Ovary (tissue), 3 donors: ENCODE measurements at regions not wholly inside any gene's neighbourhood (a gene's known extent, or its start where the extent isn't known, plus 50 kb on each side); places are given as distances from the start of the nearest gene placed in this dataset.

Experiments used
- EP300 ChIP-seq: sonication (generic); formaldehyde crosslinking; IDR thresholded peaks from one replicate; pipeline ENCODE4 v1.6.1; 2017; ENCODE audit warnings: antibody characterized with exemption
- POLR2A ChIP-seq: fragments of 450-650 bp; IDR thresholded peaks from one replicate; pipeline ENCODE4 v1.6.1; 2017; ENCODE audit warnings: antibody characterized with exemption, mild to moderate bottlenecking, moderate library complexity
- TF ChIP-seq, protein P1 (sequence below), 3 donors: fragments of 450-650 bp in 2 of 3; fragments of 200-600 bp in 1 of 3; IDR thresholded peaks; one replicate each; pipeline versions ENCODE4 v1.5.1 to v1.8.0; 2016 to 2022; ENCODE audit warnings: antibody characterized with exemption in 3 of 3, mild to moderate bottlenecking in 1 of 3
- donor health status: DM: no; HTN: no; CAD: no.

DNA sequence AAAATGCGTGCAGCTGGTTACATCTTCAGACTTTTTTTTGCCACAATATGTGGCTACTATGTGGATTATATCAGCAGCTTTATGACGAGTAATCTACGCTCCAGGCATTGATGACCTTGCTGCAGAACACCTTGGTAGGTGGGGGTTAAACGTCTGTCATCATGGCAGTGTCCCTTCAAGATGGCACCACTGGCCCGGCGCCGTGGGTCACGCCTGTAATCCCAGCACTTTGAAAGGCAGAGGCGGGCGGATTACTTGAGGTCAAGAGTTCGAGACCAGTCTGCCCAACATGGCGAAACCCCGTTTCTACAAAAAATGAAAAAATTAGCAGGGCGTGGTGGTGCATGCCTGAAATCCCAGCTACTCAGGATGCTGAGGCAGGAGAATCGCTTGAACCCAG, 177.5 kb downstream of the AEBP2 start:
- TF ChIP-seq, protein P1, sequence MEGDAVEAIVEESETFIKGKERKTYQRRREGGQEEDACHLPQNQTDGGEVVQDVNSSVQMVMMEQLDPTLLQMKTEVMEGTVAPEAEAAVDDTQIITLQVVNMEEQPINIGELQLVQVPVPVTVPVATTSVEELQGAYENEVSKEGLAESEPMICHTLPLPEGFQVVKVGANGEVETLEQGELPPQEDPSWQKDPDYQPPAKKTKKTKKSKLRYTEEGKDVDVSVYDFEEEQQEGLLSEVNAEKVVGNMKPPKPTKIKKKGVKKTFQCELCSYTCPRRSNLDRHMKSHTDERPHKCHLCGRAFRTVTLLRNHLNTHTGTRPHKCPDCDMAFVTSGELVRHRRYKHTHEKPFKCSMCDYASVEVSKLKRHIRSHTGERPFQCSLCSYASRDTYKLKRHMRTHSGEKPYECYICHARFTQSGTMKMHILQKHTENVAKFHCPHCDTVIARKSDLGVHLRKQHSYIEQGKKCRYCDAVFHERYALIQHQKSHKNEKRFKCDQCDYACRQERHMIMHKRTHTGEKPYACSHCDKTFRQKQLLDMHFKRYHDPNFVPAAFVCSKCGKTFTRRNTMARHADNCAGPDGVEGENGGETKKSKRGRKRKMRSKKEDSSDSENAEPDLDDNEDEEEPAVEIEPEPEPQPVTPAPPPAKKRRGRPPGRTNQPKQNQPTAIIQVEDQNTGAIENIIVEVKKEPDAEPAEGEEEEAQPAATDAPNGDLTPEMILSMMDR (IDR thresholded peaks at IDR 0.05), result no peak
- TF ChIP-seq EP300 (no peak), POLR2A (no peak)
